ENCODE measurements at regions not wholly inside any gene's neighbourhood (a gene's known extent, or its start where the extent isn't known, plus 50 kb on each side); places are given as distances from the start of the nearest gene placed in this dataset.

DNA sequence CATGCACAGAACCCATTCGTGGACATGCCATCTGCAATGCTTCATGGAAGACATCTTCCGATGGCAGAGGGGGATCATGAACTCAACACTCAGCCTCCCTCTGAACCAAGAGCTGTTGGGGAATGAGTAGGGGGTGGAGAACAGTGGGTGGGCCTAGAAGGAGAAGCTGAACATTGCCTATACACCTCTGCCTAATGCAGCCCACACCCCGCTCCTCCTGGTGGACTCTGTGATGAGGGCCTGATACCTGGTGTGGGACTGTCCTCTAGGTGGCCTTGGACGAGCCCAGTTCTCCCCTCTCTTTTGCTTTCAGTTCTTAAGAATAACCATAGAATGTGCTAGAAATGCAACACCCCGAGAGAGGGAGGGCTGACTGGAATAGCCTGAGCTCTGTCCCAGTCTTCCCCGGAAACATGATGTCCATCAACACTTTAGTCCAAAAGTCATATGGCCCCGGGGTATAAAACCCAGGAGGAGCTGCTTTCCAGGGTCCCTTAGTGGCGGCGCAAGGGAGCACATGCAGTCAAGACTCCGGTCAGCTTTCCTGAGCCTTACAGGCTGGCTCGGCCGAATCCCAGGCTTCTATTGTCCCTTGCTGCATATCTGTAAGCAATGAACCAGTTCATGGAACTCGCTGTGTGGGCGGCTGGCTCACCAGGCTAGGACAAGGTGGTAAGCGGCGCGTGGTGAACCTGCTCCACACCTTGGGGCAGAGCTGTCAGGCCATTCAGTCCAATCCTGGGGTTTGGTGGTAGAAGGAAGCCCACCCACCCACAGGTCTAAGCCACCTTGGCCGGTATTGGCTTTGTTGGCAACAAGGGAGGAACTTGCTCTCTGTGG lies 216.9 kb downstream of the CTTN start:
- Histone ChIP-seq H2AFZ (ENCODE audit: low read depth, low read length, severe bottlenecking) (no peak overlapping the region), H4K20me1 (ENCODE audit: low read depth, low read length) (no peaks in the 10 kb centered on the region), H3K27ac (ENCODE audit: low read depth, low read length) (no peak overlapping the region), H3K9me2 (replicated peaks; ENCODE audit: insufficient read depth, low read length) (no peaks in the 10 kb centered on the region), H3K9ac (ENCODE audit: low read length) (no peak overlapping the region), H3K4me3 (ENCODE audit: insufficient read depth, low read length, poor library complexity, severe bottlenecking) (no peak overlapping the region), H3K79me2 (ENCODE audit: insufficient read depth, low read length) (no peaks in the 10 kb centered on the region), H3K9me3 (ENCODE audit: insufficient read depth, low read length) (no peaks in the 10 kb centered on the region), H3K27me3 (ENCODE audit: low read length) (no peaks in the 10 kb centered on the region), H3K4me2 (ENCODE audit: low read depth, low read length, poor library complexity, severe bottlenecking) (no peak overlapping the region), H3F3A (ENCODE audit: insufficient read depth) (no peaks in the 10 kb centered on the region), H3K36me3 (ENCODE audit: low read length) (no peaks in the 10 kb centered on the region)
- TF ChIP-seq, protein P1, sequence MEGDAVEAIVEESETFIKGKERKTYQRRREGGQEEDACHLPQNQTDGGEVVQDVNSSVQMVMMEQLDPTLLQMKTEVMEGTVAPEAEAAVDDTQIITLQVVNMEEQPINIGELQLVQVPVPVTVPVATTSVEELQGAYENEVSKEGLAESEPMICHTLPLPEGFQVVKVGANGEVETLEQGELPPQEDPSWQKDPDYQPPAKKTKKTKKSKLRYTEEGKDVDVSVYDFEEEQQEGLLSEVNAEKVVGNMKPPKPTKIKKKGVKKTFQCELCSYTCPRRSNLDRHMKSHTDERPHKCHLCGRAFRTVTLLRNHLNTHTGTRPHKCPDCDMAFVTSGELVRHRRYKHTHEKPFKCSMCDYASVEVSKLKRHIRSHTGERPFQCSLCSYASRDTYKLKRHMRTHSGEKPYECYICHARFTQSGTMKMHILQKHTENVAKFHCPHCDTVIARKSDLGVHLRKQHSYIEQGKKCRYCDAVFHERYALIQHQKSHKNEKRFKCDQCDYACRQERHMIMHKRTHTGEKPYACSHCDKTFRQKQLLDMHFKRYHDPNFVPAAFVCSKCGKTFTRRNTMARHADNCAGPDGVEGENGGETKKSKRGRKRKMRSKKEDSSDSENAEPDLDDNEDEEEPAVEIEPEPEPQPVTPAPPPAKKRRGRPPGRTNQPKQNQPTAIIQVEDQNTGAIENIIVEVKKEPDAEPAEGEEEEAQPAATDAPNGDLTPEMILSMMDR (IDR thresholded peaks at IDR 0.05; ENCODE audit: insufficient read depth, low read length, poor library complexity, severe bottlenecking): no peak
- TF ChIP-seq EZH2phosphoT487 (conservative IDR thresholded peaks at IDR 0.05; ENCODE audit: low read length): no peak

DNA sequence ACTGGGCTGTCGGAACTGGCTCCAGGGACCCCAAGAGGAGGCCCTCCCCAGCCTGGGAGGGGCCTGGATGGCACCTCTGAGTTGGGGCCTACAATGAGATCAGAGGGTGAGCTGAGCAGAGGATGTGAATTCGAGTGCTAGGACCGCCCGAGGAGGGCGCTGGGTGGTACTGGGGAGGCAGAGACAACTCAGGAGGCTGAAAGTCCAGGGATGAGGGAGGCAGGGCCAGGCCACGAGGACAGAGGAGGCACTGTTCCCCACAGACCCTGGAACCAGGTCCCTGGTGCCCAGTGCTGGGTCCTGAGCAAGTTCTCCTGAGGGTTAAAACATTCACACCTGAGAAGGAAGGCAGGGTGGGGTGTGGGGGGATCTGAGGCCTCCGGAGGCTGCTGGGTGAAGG lies 218.0 kb downstream of the CTTN start:
- no peak overlapping the region for H3K27ac ChIP-seq (ENCODE audit: low read depth, low read length)
- no peaks in the 10 kb centered on the region for H3F3A ChIP-seq (ENCODE audit: insufficient read depth)
- H3K9ac ChIP-seq (ENCODE audit: low read length): no peak overlapping the region
- no peak overlapping the region for H3K4me2 ChIP-seq (ENCODE audit: low read depth, low read length, poor library complexity, severe bottlenecking)
- no peaks in the 10 kb centered on the region for H3K9me3 ChIP-seq (ENCODE audit: insufficient read depth, low read length)
- no peaks in the 10 kb centered on the region for H3K9me2 ChIP-seq (replicated peaks; ENCODE audit: insufficient read depth, low read length)
- H3K27me3 ChIP-seq (ENCODE audit: low read length): no peaks in the 10 kb centered on the region
- H3K79me2 ChIP-seq (ENCODE audit: insufficient read depth, low read length): no peaks in the 10 kb centered on the region
- no peak overlapping the region for H2AFZ ChIP-seq (ENCODE audit: low read depth, low read length, severe bottlenecking)
- no peaks in the 10 kb centered on the region for H3K36me3 ChIP-seq (ENCODE audit: low read length)
- no peak overlapping the region for H3K4me3 ChIP-seq (ENCODE audit: insufficient read depth, low read length, poor library complexity, severe bottlenecking)
- no peaks in the 10 kb centered on the region for H4K20me1 ChIP-seq (ENCODE audit: low read depth, low read length)
- TF ChIP-seq EZH2phosphoT487 (conservative IDR thresholded peaks at IDR 0.05; ENCODE audit: low read length): no peak
- TF ChIP-seq, protein P1 (IDR thresholded peaks at IDR 0.05; ENCODE audit: insufficient read depth, low read length, poor library complexity, severe bottlenecking): no peak

DNA sequence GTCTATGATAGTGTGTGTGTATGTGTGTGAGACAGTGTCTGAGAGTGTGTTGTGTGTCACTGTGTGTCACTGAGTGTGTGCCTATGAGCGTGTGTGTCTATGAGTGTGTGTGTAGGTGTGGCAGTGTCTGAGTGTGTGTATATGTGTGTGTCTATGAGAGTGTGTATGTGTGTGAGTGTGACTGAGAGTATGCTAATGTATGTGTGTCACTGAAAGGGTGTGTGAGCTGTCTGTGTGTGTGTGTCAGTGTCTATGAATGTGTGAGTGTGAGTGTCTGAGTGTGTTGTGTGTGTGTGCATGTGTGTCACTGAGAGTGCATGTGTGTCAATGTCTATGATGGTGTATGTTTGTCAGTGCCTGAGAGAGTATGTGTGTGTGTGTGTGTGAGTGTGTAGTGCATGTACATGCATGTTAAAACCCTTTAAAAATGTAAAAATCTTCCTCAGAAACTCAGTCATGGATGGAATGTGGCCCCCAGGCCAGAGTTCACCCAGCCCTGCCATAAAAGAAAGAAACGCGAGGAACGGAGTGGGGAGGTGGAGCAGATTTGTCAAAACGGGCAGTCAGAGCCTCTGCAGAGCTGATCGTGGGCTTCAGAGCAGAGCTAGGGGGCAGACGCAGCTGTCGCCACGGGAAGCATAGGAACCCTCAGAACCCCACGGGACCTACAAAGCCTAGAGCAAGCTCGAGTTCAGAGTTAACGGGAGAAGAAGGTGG lies 218.8 kb downstream of the CTTN start:
- no peak overlapping the region for H3K4me2 ChIP-seq (ENCODE audit: low read depth, low read length, poor library complexity, severe bottlenecking)
- H3K9ac ChIP-seq (ENCODE audit: low read length): no peak overlapping the region
- H3K27ac ChIP-seq (ENCODE audit: low read depth, low read length): no peak overlapping the region
- no peaks in the 10 kb centered on the region for H3K36me3 ChIP-seq (ENCODE audit: low read length)
- no peaks in the 10 kb centered on the region for H3F3A ChIP-seq (ENCODE audit: insufficient read depth)
- no peaks in the 10 kb centered on the region for H3K79me2 ChIP-seq (ENCODE audit: insufficient read depth, low read length)
- no peaks in the 10 kb centered on the region for H3K9me2 ChIP-seq (replicated peaks; ENCODE audit: insufficient read depth, low read length)
- no peaks in the 10 kb centered on the region for H3K27me3 ChIP-seq (ENCODE audit: low read length)
- H2AFZ ChIP-seq (ENCODE audit: low read depth, low read length, severe bottlenecking): no peak overlapping the region
- no peaks in the 10 kb centered on the region for H3K9me3 ChIP-seq (ENCODE audit: insufficient read depth, low read length)
- no peak overlapping the region for H3K4me3 ChIP-seq (ENCODE audit: insufficient read depth, low read length, poor library complexity, severe bottlenecking)
- no peaks in the 10 kb centered on the region for H4K20me1 ChIP-seq (ENCODE audit: low read depth, low read length)
- TF ChIP-seq, protein P1 (IDR thresholded peaks at IDR 0.05; ENCODE audit: insufficient read depth, low read length, poor library complexity, severe bottlenecking): no peak
- TF ChIP-seq EZH2phosphoT487 (conservative IDR thresholded peaks at IDR 0.05; ENCODE audit: low read length): no peak
